ENCODE measurements at regions not wholly inside any gene's neighbourhood (a gene's known extent, or its start where the extent isn't known, plus 50 kb on each side); places are given as distances from the start of the nearest gene placed in this dataset.

DNA sequence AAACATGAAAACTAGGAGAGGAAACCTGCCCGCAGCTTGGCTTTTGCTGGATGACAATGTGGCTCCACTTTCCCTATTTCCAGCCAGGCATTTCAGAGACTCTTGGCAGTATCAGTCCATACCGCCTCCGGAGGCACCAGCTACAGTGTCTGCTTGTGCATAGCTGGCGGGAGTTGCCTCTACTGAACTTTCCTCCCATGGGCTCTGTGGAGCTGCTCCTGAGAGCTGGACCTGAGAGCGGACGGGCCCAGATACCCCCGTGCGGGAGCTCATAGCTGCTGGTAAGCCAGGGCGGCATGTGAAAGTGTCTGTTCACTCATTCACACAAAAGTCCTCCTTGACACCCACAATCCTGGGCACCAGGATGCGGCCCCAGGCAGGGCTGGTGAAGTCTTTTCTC, 130.3 kb upstream of the PMEPA1 start:
- H3K9me1 ChIP-seq (replicated peaks; ENCODE audit: control insufficient read depth, extremely low read depth, insufficient read depth, low read length): no peaks in the 10 kb centered on the region
- no TSS peak for BruUV-seq (replicated peaks)

DNA sequence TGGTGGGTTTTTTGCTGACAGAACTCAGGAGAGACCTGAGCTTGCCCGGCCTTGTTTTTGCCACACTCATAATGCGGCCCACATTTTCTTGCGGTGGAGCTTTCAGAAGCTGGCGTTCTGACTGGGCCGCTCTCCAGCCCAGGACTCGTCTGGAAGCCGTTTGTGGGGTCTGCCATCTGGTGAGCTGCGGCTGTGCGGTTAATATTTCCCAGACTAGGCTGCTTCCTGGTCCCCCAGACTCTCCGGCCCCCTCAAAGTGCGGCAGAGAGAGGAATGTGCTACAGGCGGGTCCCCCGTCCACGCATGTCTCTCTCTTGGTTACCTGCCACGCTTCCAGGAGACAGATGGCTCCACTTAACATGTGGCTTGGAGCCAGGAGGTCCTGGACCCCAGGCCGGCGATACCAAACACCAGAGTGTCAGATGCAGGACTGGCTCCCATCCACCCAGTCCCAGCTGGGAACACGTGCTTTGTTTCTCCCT, 128.9 kb upstream of the PMEPA1 start:
- intact Hi-C loops (cut with micrococcal nuclease) (no loop called here), dilution Hi-C loops (cut with MboI; ENCODE audit: extremely low pct_ligation_motif_present, low sequenced_read_pairs) (no loop called here)
- ChIA-PET CTCF (no interaction called here), POLR2A (no interaction called here)
- no peaks in the 10 kb centered on the region for H3K27me3 ChIP-seq (ENCODE audit: control insufficient read depth in 2 of 2, insufficient read depth in 2 of 2, low read length in 2 of 2)
- H3K9me1 ChIP-seq (replicated peaks; ENCODE audit: control insufficient read depth, extremely low read depth, insufficient read depth, low read length): no peaks in the 10 kb centered on the region
- no peak overlapping the region for H3K4me3 ChIP-seq (replicated peaks in 1 of 3; ENCODE audit: insufficient read depth in 1 of 3, low read depth in 1 of 3, low read length in 3 of 3)
- H3K4me2 ChIP-seq (ENCODE audit: insufficient read depth, low read length): no peak overlapping the region
- no TSS peak for BruUV-seq (replicated peaks)
- TF ChIP-seq GATA2 (IDR thresholded peaks at IDR 0.05; ENCODE audit: insufficient read depth, insufficient read length, low read depth, low read length) (no peak), POLR2AphosphoS5 (IDR thresholded peaks at IDR 0.05; ENCODE audit: insufficient read depth, low read depth, low read length) (no peak), JUN (IDR thresholded peaks at IDR 0.05; ENCODE audit: borderline replicate concordance, insufficient read depth, insufficient read length, low read depth) (no peak), MYC (IDR thresholded peaks at IDR 0.05; ENCODE audit: low read depth, low read length) (no peak), POLR2A (IDR thresholded peaks at IDR 0.05; ENCODE audit: low read depth, low read length) (no peak), EZH2 (IDR thresholded peaks at IDR 0.05; ENCODE audit: borderline replicate concordance, low read depth, low read length, severe bottlenecking) (no peak), FOS (IDR thresholded peaks at IDR 0.05; ENCODE audit: borderline replicate concordance, insufficient read depth, low read length) (no peak)
- TF ChIP-seq, protein P1, sequence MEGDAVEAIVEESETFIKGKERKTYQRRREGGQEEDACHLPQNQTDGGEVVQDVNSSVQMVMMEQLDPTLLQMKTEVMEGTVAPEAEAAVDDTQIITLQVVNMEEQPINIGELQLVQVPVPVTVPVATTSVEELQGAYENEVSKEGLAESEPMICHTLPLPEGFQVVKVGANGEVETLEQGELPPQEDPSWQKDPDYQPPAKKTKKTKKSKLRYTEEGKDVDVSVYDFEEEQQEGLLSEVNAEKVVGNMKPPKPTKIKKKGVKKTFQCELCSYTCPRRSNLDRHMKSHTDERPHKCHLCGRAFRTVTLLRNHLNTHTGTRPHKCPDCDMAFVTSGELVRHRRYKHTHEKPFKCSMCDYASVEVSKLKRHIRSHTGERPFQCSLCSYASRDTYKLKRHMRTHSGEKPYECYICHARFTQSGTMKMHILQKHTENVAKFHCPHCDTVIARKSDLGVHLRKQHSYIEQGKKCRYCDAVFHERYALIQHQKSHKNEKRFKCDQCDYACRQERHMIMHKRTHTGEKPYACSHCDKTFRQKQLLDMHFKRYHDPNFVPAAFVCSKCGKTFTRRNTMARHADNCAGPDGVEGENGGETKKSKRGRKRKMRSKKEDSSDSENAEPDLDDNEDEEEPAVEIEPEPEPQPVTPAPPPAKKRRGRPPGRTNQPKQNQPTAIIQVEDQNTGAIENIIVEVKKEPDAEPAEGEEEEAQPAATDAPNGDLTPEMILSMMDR (IDR thresholded peaks at IDR 0.05; ENCODE audit: extremely low read depth in 1 of 2, insufficient read depth in 1 of 2, low read depth in 1 of 2, low read length in 2 of 2): no peak
- TF ChIP-seq, protein P2, sequence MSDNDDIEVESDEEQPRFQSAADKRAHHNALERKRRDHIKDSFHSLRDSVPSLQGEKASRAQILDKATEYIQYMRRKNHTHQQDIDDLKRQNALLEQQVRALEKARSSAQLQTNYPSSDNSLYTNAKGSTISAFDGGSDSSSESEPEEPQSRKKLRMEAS (IDR thresholded peaks at IDR 0.05; ENCODE audit: insufficient read depth, insufficient read length): no peak
- H2AFZ ChIP-seq (ENCODE audit: low read depth, low read length): no peak overlapping the region
- H3K36me3 ChIP-seq (ENCODE audit: control insufficient read depth in 2 of 2, extremely low read depth in 1 of 2, insufficient read depth in 2 of 2, low read length in 2 of 2): no peaks in the 10 kb centered on the region
- no peaks in the 10 kb centered on the region for H3K4me1 ChIP-seq (ENCODE audit: control insufficient read depth, extremely low read depth, insufficient read depth, low read length)
- H3K9ac ChIP-seq (replicated peaks; ENCODE audit: extremely low read depth, insufficient read depth, low read length): no peak overlapping the region
- no peak overlapping the region for H3K27ac ChIP-seq (ENCODE audit: insufficient read depth, low read depth, low read length)
- no peaks in the 10 kb centered on the region for H3K9me3 ChIP-seq (replicated peaks; ENCODE audit: control insufficient read depth, insufficient read depth, low read length)
- no peaks in the 10 kb centered on the region for H4K20me1 ChIP-seq (replicated peaks; ENCODE audit: control insufficient read depth, extremely low read depth, insufficient read depth, low read length)
- FAIRE-seq (no peak), DNase-seq (ENCODE audit: low read depth, low spot score) (no peak)
- H3K79me2 ChIP-seq (ENCODE audit: control insufficient read depth, insufficient read depth, low read length): no peaks in the 10 kb centered on the region

More for the DNA sequence above, 130.3 kb upstream of the PMEPA1 start:
- DNase-seq (ENCODE audit: low read depth, low spot score) (no peak), FAIRE-seq (no peak)
- ChIA-PET CTCF (no interaction called here), POLR2A (no interaction called here)
- TF ChIP-seq EZH2 (IDR thresholded peaks at IDR 0.05; ENCODE audit: borderline replicate concordance, low read depth, low read length, severe bottlenecking) (no peak), FOS (IDR thresholded peaks at IDR 0.05; ENCODE audit: borderline replicate concordance, insufficient read depth, low read length) (no peak), GATA2 (IDR thresholded peaks at IDR 0.05; ENCODE audit: insufficient read depth, insufficient read length, low read depth, low read length) (no peak)
- Histone ChIP-seq H4K20me1 (replicated peaks; ENCODE audit: control insufficient read depth, extremely low read depth, insufficient read depth, low read length) (no peaks in the 10 kb centered on the region), H3K9me3 (replicated peaks; ENCODE audit: control insufficient read depth, insufficient read depth, low read length) (no peaks in the 10 kb centered on the region), H3K27ac (ENCODE audit: insufficient read depth, low read depth, low read length) (no peak overlapping the region), H3K36me3 (ENCODE audit: control insufficient read depth in 2 of 2, extremely low read depth in 1 of 2, insufficient read depth in 2 of 2, low read length in 2 of 2) (no peaks in the 10 kb centered on the region), H3K79me2 (ENCODE audit: control insufficient read depth, insufficient read depth, low read length) (no peaks in the 10 kb centered on the region), H3K27me3 (ENCODE audit: control insufficient read depth in 2 of 2, insufficient read depth in 2 of 2, low read length in 2 of 2) (no peaks in the 10 kb centered on the region), H3K4me2 (ENCODE audit: insufficient read depth, low read length) (no peak overlapping the region), H3K4me1 (ENCODE audit: control insufficient read depth, extremely low read depth, insufficient read depth, low read length) (no peaks in the 10 kb centered on the region), H2AFZ (ENCODE audit: low read depth, low read length) (no peak overlapping the region), H3K9ac (replicated peaks; ENCODE audit: extremely low read depth, insufficient read depth, low read length) (no peak overlapping the region), H3K4me3 (replicated peaks in 1 of 3; ENCODE audit: insufficient read depth in 1 of 3, low read depth in 1 of 3, low read length in 3 of 3) (no peak overlapping the region)
- dilution Hi-C loops (cut with MboI; ENCODE audit: extremely low pct_ligation_motif_present, low sequenced_read_pairs): no loop called here
- intact Hi-C loops (cut with micrococcal nuclease): no loop called here
